Activated CD8-positive, alpha-beta memory T cell treated with anti-CD3 and anti-CD28 coated beads, Interleukin-2, amount 10 ng/mL, durations not matched to agents 7 days and 5 days (primary cell): ENCODE measurements at regions not wholly inside any gene's neighbourhood (a gene's known extent, or its start where the extent isn't known, plus 50 kb on each side); places are given as distances from the start of the nearest gene placed in this dataset.

Source experiments
- ATAC-seq: fragments of 150-1000 bp; cut with Tn5 transposase; one replicate; pipeline ENCODE4 v1.10.0; 2021; ENCODE audit warnings: moderate library complexity
- CTCF ChIA-PET: fragments of 350-600 bp; sonication (Branson Sonifier 250); formaldehyde crosslinking; loops from one replicate; lab custom pipeline; 2021; ENCODE audit warnings: antibody characterized with exemption; lab: Charles Lee
- DNase-seq: peaks from one replicate; pipeline ENCODE4 v3.0.0-alpha.2; 2020
- H3K27ac Mint-ChIP-seq: one replicate; pipeline ENCODE4 v1.8.0; 2021; ENCODE audit warnings: mild to moderate bottlenecking, mixed read lengths
- H3K27me3 Mint-ChIP-seq: one replicate; pipeline ENCODE4 v1.8.0; 2021; ENCODE audit warnings: mixed read lengths
- H3K36me3 Mint-ChIP-seq: one replicate; pipeline ENCODE4 v1.8.0; 2021; ENCODE audit warnings: mild to moderate bottlenecking, mixed read lengths
- H3K4me1 Mint-ChIP-seq: one replicate; pipeline ENCODE4 v1.8.0; 2021; ENCODE audit warnings: mixed read lengths
- H3K4me3 Mint-ChIP-seq: one replicate; pipeline ENCODE4 v1.8.0; 2021; ENCODE audit warnings: mild to moderate bottlenecking, moderate library complexity, mixed read lengths
- H3K9me3 Mint-ChIP-seq: one replicate; pipeline ENCODE4 v1.8.0; 2022; ENCODE audit warnings: low read depth, mixed read lengths

DNA sequence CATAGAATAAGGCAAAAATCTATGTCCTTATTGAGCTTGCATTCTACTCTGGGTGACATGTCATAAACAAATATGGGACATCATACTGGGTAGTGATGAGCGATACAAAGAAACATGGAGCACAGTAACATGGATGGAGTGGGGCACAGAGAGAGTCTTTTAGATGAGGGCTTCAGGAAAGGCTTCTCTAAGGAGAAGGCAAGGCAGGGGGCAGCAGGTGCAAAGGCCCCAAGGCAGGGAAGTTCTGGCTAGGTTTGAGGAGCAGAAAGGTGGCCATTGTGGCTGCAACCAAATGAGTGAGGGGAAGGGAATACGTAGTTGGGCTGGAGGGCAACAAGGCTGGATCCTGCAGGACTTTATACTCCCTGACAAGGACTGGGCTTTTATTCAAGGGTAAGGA lies 211.4 kb downstream of the HERPUD2 start:
- H3K27ac Mint-ChIP-seq: no peak overlapping the region
- H3K4me1 Mint-ChIP-seq: peaks cover 3% of the 10 kb centered on the region
- peaks cover 23% of the 10 kb centered on the region for H3K27me3 Mint-ChIP-seq
- no peak overlapping the region for H3K4me3 Mint-ChIP-seq
- no peak for ATAC-seq
- H3K9me3 Mint-ChIP-seq: no peaks in the 10 kb centered on the region
- CTCF ChIA-PET: no interaction called here
- no peaks in the 10 kb centered on the region for H3K36me3 Mint-ChIP-seq
- no peak for DNase-seq

DNA sequence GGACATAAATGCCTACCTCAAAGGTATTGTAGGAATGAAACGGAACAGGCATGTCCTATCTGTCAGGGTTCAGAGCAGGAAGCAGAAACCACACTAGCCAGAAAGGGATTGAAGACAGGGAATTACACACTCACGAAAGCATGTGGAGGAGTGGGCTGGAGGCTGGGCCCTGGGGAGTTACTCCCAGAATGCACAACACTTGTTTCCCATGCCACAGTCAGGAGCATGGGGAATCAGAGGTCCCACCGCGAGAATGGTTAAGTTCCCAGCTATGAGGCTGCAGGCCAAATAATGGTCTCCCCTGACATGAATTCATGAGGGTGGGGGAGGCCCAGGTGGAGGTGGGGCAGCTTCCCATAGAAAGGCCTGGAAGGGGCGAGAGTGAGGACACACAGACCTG lies 212.7 kb downstream of the HERPUD2 start:
- CTCF ChIA-PET: no interaction called here
- H3K4me3 Mint-ChIP-seq: no peak overlapping the region

DNA sequence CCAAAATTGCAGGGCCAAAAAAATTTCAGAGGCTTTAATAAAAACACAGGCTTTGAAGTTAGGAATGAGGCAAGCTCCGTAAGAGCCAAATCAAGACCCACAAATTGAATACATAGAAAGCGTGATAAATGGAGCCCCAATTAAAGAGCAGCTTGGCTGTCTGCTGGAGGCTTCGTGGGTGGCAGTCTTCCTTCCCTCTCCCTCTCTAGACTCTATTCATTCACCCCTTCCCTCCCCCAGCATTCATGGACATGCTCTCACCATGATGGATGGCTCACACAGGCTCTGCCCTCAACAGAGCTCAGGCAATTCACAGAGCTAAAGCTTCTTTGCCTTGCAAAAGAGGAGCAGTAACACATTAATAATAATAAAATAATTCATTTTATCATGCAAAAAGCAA lies 214.1 kb downstream of the HERPUD2 start:
- Mint-ChIP-seq H3K4me1 (peaks cover 3% of the 10 kb centered on the region), H3K27ac (no peak overlapping the region), H3K27me3 (peaks cover 33% of the 10 kb centered on the region), H3K36me3 (no peaks in the 10 kb centered on the region), H3K4me3 (no peak overlapping the region), H3K9me3 (no peaks in the 10 kb centered on the region)
- ATAC-seq (no peak), DNase-seq (no peak)
- CTCF ChIA-PET: no interaction called here

More for the DNA sequence above, 212.7 kb downstream of the HERPUD2 start:
- ATAC-seq: no peak
- peaks cover 27% of the 10 kb centered on the region for H3K27me3 Mint-ChIP-seq
- H3K27ac Mint-ChIP-seq: no peak overlapping the region
- H3K36me3 Mint-ChIP-seq: no peaks in the 10 kb centered on the region
- peaks cover 3% of the 10 kb centered on the region for H3K4me1 Mint-ChIP-seq
- H3K9me3 Mint-ChIP-seq: no peaks in the 10 kb centered on the region
- no peak for DNase-seq

DNA sequence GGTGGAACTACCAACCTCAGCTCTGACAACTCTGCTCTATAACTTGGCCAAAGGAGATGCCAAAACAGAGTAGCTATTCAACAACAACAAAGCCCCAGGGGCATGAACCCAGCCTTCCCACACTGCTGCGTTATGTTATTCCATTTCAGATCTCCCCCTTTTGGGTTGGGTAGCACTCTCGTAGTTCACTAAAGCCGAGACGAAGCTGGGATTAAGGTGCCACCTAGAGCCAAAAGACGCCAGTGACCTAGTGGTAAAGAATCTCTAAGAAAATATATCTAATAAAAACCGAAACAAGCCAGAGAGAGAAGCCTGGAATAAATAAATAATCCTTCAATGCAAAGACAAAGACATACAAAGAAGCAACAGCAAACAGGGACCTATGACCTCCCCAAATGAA lies 217.3 kb downstream of the HERPUD2 start:
- Mint-ChIP-seq H3K9me3 (no peaks in the 10 kb centered on the region), H3K36me3 (no peaks in the 10 kb centered on the region), H3K4me3 (no peak overlapping the region), H3K27me3 (peaks cover 38% of the 10 kb centered on the region), H3K4me1 (peaks cover 3% of the 10 kb centered on the region), H3K27ac (no peak overlapping the region)
- no peak for DNase-seq
- ATAC-seq: no peak
- CTCF ChIA-PET: no interaction called here

DNA sequence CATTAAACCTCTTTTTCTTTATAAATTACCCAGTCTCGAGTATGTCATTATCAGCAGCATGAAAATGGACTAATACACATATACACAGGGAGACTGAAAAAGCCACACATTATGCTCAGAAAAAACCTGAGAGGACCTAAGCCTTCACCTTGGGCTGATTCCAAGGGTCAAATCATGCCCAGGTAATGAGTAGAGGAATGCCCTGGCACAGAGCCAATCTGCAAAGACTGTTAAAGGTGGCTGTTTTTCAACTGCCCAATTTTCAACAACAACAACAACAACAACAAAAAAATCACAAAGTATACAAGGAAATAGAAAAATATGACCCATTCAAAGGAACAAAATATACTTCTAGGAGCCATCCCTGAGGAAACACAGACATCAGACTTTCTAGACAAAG lies 220.2 kb upstream of the TBX20 start:
- H3K27ac Mint-ChIP-seq: no peak overlapping the region
- H3K36me3 Mint-ChIP-seq: no peaks in the 10 kb centered on the region
- CTCF ChIA-PET: no interaction called here
- peaks cover 37% of the 10 kb centered on the region for H3K27me3 Mint-ChIP-seq
- peaks cover 3% of the 10 kb centered on the region for H3K4me1 Mint-ChIP-seq
- DNase-seq: no peak
- H3K4me3 Mint-ChIP-seq: no peak overlapping the region
- ATAC-seq: no peak
- no peaks in the 10 kb centered on the region for H3K9me3 Mint-ChIP-seq

DNA sequence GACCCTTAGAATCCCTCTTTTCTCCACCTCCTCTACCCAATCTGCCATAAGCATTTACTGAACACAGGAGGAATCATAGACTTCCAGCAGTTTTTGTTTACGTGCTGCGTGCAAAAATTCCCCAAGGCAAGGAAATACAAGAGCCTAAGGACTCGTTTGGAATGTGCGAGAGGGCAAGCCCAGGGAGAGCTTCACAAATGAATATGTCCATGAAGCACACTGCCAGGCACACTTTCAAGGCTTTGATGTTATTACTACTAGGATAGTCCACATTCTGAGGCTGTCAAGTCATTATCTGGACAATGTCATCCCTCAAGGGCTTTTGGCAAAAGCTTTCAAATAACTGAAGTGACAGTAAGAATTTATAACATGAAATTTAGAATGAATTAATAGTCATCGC lies 214.7 kb upstream of the TBX20 start:
- Mint-ChIP-seq H3K27ac (no peak overlapping the region), H3K27me3 (peaks cover 19% of the 10 kb centered on the region), H3K4me3 (no peak overlapping the region), H3K36me3 (no peaks in the 10 kb centered on the region), H3K4me1 (no peaks in the 10 kb centered on the region), H3K9me3 (no peaks in the 10 kb centered on the region)
- DNase-seq (no peak), ATAC-seq (no peak)
- CTCF ChIA-PET: no interaction called here

DNA sequence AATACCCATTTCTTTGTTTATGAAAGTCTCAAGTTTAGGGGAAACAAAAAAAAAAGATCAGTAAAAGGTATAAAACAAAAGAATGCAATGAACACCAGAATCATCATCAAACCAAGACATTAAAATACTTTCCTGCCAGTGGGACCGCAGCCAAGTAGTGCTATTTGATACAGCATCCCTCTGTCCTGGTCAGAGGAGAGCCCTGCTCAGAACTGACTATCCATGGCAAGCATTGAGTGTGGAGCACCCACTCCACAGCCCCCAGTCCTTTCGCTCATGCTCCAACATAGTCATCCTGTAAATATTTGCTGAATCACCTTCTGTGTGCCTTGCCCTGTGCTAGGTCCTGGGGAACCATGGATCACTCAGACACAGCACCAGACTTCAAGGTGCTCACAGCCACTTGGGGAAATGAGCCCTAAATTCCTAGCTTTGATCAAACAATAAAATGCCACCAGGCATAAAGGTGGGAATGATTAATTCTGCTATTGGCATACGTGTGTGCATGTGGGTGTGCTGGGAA lies 213.6 kb upstream of the TBX20 start:
- H3K4me1 Mint-ChIP-seq: no peaks in the 10 kb centered on the region
- peaks cover 17% of the 10 kb centered on the region for H3K27me3 Mint-ChIP-seq
- no peaks in the 10 kb centered on the region for H3K9me3 Mint-ChIP-seq
- CTCF ChIA-PET: no interaction called here
- no peak overlapping the region for H3K27ac Mint-ChIP-seq
- H3K36me3 Mint-ChIP-seq: no peaks in the 10 kb centered on the region
- DNase-seq: no peak
- H3K4me3 Mint-ChIP-seq: no peak overlapping the region
- ATAC-seq: no peak

DNA sequence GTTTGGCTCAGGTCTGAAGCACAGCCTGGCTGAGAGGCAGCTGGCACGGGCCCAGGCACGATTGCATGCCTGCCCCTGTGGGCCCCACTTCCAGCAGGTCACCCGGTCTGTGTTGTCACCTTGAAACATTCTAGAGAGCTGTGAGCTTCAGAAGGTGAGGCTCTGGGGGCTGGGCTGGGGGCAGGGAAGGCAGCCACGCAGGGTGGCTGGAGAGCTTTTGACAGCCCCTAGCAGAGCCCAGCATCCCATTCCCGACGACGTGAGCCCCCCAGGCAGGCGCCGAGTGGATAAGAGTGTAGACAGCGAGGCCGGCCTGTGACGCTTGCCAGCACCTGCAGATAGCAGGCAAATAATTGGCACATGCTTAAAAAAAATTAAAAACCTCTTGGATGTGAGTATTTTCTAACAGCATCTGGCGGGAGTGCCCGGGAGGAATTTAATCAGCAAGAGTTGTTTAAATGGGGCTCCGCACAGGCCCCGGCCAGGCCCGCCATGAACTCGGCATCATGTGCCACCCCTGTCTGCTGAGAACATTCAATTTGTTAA lies 212.0 kb upstream of the TBX20 start:
- ATAC-seq (no peak), DNase-seq (no peak)
- no peaks in the 10 kb centered on the region for H3K9me3 Mint-ChIP-seq
- no peak overlapping the region for H3K4me3 Mint-ChIP-seq
- CTCF ChIA-PET: no interaction called here
- H3K27ac Mint-ChIP-seq: no peak overlapping the region
- no peaks in the 10 kb centered on the region for H3K4me1 Mint-ChIP-seq
- peaks cover 18% of the 10 kb centered on the region for H3K27me3 Mint-ChIP-seq
- no peaks in the 10 kb centered on the region for H3K36me3 Mint-ChIP-seq

DNA sequence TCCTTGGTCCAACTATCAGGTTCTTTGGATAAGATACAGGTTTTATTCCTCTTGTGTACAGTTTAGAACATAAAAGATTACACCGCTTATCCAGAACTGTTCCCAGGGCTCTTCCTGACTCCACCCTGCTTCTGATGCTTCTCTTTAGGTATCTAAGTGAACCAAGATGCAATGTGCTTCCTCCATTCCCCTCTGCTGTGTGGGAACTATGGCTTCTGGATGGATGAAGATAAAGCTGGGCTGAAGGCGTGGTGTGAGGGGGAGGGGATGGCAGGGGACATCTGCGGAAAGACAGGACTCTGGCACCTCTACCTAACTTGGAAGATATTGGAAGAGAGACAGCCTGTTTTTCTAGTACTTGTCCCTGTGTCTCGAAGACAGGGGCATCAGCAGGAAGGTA lies 209.9 kb upstream of the TBX20 start:
- no peaks in the 10 kb centered on the region for H3K4me1 Mint-ChIP-seq
- CTCF ChIA-PET: no interaction called here
- DNase-seq: no peak
- H3K27ac Mint-ChIP-seq: no peak overlapping the region
- no peaks in the 10 kb centered on the region for H3K36me3 Mint-ChIP-seq
- H3K4me3 Mint-ChIP-seq: no peak overlapping the region
- no peaks in the 10 kb centered on the region for H3K9me3 Mint-ChIP-seq
- ATAC-seq: no peak
- H3K27me3 Mint-ChIP-seq: peaks cover 16% of the 10 kb centered on the region

DNA sequence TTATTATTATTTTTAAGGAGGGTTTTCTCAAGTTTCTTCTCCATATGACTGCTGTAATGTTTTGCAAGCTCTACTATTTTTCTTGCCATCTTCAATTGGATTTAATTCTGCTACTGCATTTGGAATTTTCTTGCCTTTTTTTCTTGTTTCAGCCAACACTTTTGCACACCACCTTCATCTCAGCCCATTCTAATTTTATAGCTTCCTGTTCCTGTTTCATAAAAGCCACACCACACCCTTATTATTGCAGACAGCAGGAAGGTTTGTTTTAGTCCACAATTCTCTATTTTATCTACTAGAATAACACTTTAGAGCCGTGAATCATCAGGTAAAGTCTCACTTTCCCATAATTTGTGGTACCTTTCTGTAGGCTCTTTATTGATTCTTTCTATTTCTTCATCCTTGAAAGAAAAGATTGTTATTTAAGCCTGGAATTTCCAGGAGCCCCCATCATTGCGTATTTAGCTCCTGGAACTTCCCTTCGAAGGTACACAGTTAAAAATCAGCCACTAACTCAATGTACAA lies 209.3 kb upstream of the TBX20 start:
- H3K9me3 Mint-ChIP-seq: no peaks in the 10 kb centered on the region
- no peak for ATAC-seq
- H3K27me3 Mint-ChIP-seq: peaks cover 18% of the 10 kb centered on the region
- no peak for DNase-seq
- no peaks in the 10 kb centered on the region for H3K36me3 Mint-ChIP-seq
- no peak overlapping the region for H3K27ac Mint-ChIP-seq
- CTCF ChIA-PET: no interaction called here
- no peaks in the 10 kb centered on the region for H3K4me1 Mint-ChIP-seq
- H3K4me3 Mint-ChIP-seq: no peak overlapping the region

DNA sequence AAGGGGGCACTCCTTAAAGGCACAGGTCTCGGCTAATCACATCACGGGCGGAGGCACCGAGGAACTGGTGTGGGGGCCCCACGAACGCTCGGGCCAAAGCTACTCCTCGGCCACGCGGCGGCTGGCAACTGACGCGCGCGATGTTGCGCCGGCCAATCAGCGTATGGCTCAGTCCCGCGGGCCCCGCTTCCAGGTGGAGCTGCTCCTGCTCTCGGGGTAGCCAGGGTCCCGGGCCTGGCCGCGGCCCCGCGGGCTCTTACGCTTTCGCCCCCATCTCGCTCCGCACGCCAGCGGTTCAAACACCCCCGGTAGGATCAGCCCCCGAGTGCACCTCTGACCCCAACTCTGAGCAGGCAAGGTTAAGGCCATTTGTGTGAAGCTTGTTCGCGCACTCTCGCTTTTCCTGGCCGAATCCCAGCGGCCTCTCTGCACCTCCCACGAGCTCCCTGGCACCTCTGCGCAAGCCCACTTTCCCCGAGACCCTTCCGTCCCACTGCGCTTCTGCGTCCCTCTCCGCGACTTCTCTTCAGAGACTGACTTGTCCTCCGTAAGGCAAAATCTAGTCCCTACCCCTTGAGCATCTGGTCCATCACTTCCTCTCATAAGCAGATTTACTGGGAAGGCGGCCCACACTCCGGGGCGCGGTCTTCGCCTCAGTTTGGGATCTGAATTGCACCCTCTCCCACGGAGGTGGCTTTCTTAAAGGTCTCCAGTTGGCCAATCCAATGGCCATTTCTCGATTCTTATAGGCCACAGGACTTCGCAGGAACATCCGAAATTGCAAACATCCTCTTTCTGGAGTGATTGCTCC lies 200.9 kb upstream of the TBX20 start:
- H3K4me3 Mint-ChIP-seq: no peak overlapping the region
- H3K27ac Mint-ChIP-seq: no peak overlapping the region
- H3K4me1 Mint-ChIP-seq: no peaks in the 10 kb centered on the region
- H3K9me3 Mint-ChIP-seq: no peaks in the 10 kb centered on the region
- H3K36me3 Mint-ChIP-seq: no peaks in the 10 kb centered on the region
- ATAC-seq (no peak), DNase-seq (no peak)
- H3K27me3 Mint-ChIP-seq: peaks cover 46% of the 10 kb centered on the region
- CTCF ChIA-PET: no interaction called here

DNA sequence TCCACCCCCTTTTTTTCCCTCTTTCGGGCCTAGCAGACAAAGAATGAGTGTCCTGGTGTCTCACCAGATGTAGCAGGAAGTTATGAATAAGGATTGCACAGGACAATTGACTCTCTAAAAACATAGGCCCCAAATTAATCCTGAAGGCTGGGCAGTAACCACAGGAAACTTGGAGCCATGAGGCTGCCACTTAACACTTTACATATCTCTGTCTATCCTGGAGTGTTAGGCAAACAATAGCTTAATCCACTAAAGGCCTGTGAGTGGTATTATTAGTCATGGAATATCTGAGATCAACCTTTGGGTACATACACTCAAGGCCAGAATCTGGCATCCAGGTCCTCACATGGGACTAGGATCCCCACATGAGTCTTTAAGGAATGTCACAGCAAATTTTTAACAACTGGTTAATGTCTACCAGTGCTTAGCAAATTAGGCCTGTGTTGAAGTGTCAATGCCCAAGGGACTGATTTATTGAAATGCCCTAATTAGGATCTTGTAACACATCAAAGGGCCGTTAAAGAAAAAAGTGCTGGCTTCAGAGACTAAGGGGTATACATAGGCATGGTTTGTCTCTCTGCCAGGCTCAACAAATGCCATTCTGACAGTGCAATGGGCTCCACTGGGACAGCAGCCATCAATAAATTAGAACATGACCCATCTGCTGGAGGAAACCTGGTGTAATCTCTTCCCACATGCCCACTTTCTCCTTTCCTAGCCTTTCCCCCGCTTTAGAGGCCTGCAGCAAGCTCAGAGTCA lies 196.7 kb upstream of the TBX20 start:
- Mint-ChIP-seq H3K9me3 (no peaks in the 10 kb centered on the region), H3K27ac (no peak overlapping the region), H3K4me3 (no peak overlapping the region), H3K27me3 (peaks cover 47% of the 10 kb centered on the region), H3K4me1 (no peaks in the 10 kb centered on the region), H3K36me3 (no peaks in the 10 kb centered on the region)
- ATAC-seq (no peak), DNase-seq (no peak)
- CTCF ChIA-PET: no interaction called here

DNA sequence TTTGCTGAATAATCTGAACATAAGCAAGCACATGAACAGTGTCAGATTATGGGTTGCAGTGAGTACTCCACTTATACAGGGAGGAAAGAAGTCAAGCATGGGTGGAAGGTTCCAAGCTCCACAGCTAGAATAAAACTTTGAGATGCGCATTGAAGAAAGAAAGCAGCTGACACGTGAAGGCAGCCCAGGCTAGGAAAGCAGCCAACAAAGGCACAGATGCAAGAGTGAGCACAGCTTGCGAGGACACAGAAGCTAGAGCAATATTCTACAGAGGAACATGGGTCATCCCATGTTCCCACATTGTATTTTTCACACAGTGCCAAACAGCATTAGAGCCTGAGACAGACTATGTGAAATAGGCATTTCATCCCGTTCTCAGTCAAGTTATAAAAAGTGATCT lies 194.6 kb upstream of the TBX20 start:
- H3K27ac Mint-ChIP-seq: no peak overlapping the region
- no peaks in the 10 kb centered on the region for H3K9me3 Mint-ChIP-seq
- ATAC-seq (no peak), DNase-seq (no peak)
- H3K27me3 Mint-ChIP-seq: peaks cover 39% of the 10 kb centered on the region
- CTCF ChIA-PET: no interaction called here
- no peak overlapping the region for H3K4me3 Mint-ChIP-seq
- H3K36me3 Mint-ChIP-seq: no peaks in the 10 kb centered on the region
- no peaks in the 10 kb centered on the region for H3K4me1 Mint-ChIP-seq
